ENCODE measurements at regions not wholly inside any gene's neighbourhood (a gene's known extent, or its start where the extent isn't known, plus 50 kb on each side); places are given as distances from the start of the nearest gene placed in this dataset.

- no peak for TF ChIP-seq SMAD1 (IDR thresholded peaks at IDR 0.05; ENCODE audit: low read depth, partially characterized antibody)
Observed at GRCh38 chr5:159571501-159572244, 241.4 kb upstream of the IL12B start (continued).

GRCh38 chr5:159576902-159577301 is 246.6 kb upstream of the IL12B start:
- Histone ChIP-seq H4K20me1 (ENCODE audit: control insufficient read depth, insufficient read depth) (no peaks in the 10 kb centered on the region), H3K4me2 (ENCODE audit: control insufficient read depth, insufficient read depth) (no peak overlapping the region), H3K9ac (ENCODE audit: control insufficient read depth, insufficient read depth, low read length) (no peak overlapping the region), H3K4me1 (ENCODE audit: control insufficient read depth, insufficient read depth, low read length) (no peaks in the 10 kb centered on the region), H3K36me3 (ENCODE audit: control insufficient read depth in 2 of 2, insufficient read depth in 2 of 2, low read length in 1 of 2) (no peaks in the 10 kb centered on the region), H3K79me2 (ENCODE audit: control insufficient read depth, insufficient read depth, low read length) (no peaks in the 10 kb centered on the region), H3K9me3 (replicated peaks; ENCODE audit: control insufficient read depth, insufficient read depth, low read length) (no peaks in the 10 kb centered on the region), H2AFZ (ENCODE audit: control insufficient read depth, low read depth, low read length) (no peak overlapping the region), H3K27me3 (replicated peaks in 1 of 2; ENCODE audit: control insufficient read depth in 2 of 2, insufficient read depth in 2 of 2, low read length in 1 of 2) (no peaks in the 10 kb centered on the region), H3K4me3 (no peak overlapping the region), H3K27ac (ENCODE audit: control insufficient read depth, insufficient read depth) (no peak overlapping the region)
- ChIA-PET POLR2A (no interaction called here), SMC1A (ENCODE audit: uncharacterized antibody, unreplicated experiment) (interaction anchor here (2.1 kb wide), 1 partner anchor 27 kb away, joined by 4 read pairs; no protein-coding TSS in a partner anchor), CTCF (interaction anchor here (0.6 kb wide), 1 partner anchor 41 kb away, joined by 3 read pairs; no protein-coding TSS in a partner anchor), RAD21 (ENCODE audit: unreplicated experiment) (no interaction called here)
- ATAC-seq (no peak), FAIRE-seq (no peak), DNase-seq (ENCODE audit: low read depth, low spot score) (no peak)
- in situ Hi-C loops (cut with MboI): no loop called here
- intact Hi-C loops (cut with micrococcal nuclease; ENCODE audit: unreplicated experiment): no loop called here
- 81% methylated on average over 7 of the region's 7 CpGs for WGBS (ENCODE audit: insufficient coverage, insufficient replicate concordance, low lambda C conversion rate, missing lambda C conversion rate)
- BruUV-seq (replicated peaks): no TSS peak
- TF ChIP-seq MEF2A (IDR thresholded peaks at IDR 0.05; ENCODE audit: insufficient read depth, low read depth, low read length) (no peak), ETV6 (conservative IDR thresholded peaks at IDR 0.05 in 1 of 2, IDR thresholded peaks at IDR 0.05 in 1 of 2; ENCODE audit: borderline replicate concordance in 1 of 2, low read depth in 1 of 2) (no peak), SMC3 (IDR thresholded peaks at IDR 0.05; ENCODE audit: borderline replicate concordance, low read length) (no peak), LARP7 (IDR thresholded peaks at IDR 0.05) (no peak), EED (IDR thresholded peaks at IDR 0.05; ENCODE audit: low read depth) (no peak), IRF5 (IDR thresholded peaks at IDR 0.05; ENCODE audit: borderline replicate concordance) (no peak), CBX3 (IDR thresholded peaks at IDR 0.05; ENCODE audit: borderline replicate concordance, low read depth) (no peak), POLR2AphosphoS2 (IDR thresholded peaks at IDR 0.05; ENCODE audit: low read depth, low read length) (no peak), IKZF1 (conservative IDR thresholded peaks at IDR 0.05) (no peak), KAT2A (conservative IDR thresholded peaks at IDR 0.05; ENCODE audit: control insufficient read depth, low read depth, low read length) (no peak), FOS (IDR thresholded peaks at IDR 0.05; ENCODE audit: borderline replicate concordance, extremely low read depth, insufficient read length) (no peak), SMARCA5 (IDR thresholded peaks at IDR 0.05) (no peak), IRF3 (IDR thresholded peaks at IDR 0.05) (no peak)

Data from GM12878 (cell line).